ENCODE measurements at regions not wholly inside any gene's neighbourhood (a gene's known extent, or its start where the extent isn't known, plus 50 kb on each side); places are given as distances from the start of the nearest gene placed in this dataset.

GRCh38 chr17:27990979-27991378, 51.5 kb upstream of the NLK start:
- H3K27ac ChIP-seq = no peak overlapping the region
- no peaks in the 10 kb centered on the region for H3K9me3 ChIP-seq (ENCODE audit: low read depth)
- peaks cover 5% of the 10 kb centered on the region for H3K4me1 ChIP-seq (ENCODE audit: low read depth)
- DNase-seq (ENCODE audit: low read depth in 1 of 2, low spot score in 1 of 2) = no peak
- H3K36me3 ChIP-seq = no peaks in the 10 kb centered on the region
- no peaks in the 10 kb centered on the region for H3K27me3 ChIP-seq
- TF ChIP-seq, protein P1, sequence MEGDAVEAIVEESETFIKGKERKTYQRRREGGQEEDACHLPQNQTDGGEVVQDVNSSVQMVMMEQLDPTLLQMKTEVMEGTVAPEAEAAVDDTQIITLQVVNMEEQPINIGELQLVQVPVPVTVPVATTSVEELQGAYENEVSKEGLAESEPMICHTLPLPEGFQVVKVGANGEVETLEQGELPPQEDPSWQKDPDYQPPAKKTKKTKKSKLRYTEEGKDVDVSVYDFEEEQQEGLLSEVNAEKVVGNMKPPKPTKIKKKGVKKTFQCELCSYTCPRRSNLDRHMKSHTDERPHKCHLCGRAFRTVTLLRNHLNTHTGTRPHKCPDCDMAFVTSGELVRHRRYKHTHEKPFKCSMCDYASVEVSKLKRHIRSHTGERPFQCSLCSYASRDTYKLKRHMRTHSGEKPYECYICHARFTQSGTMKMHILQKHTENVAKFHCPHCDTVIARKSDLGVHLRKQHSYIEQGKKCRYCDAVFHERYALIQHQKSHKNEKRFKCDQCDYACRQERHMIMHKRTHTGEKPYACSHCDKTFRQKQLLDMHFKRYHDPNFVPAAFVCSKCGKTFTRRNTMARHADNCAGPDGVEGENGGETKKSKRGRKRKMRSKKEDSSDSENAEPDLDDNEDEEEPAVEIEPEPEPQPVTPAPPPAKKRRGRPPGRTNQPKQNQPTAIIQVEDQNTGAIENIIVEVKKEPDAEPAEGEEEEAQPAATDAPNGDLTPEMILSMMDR (IDR thresholded peaks at IDR 0.05; ENCODE audit: low read depth, low read length) = no peak
- H3K4me3 ChIP-seq = no peak overlapping the region

DNA sequence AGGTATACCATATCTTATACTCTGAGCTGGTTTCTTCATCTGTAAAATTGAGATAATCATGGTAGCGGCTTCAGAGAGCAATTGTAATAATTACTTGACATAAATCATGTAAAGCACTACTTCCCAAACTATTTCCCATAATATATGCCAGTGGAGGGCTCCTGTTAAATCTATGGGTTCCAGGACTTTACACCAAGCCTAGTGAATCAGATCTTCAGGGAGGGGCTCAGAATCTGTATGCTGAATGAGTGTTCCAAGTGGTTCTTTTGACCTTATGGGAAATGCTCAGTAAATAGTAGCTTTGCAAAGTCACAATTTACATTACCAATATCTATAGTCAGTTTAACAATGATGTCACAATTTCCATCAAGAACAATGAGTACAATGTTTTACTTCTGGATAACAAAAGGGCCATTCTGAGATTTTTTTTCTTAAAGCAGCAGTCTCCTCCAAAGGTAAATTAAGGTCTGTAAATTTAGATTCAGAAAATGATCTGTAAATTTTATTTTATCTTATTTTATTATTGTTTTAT, 50.9 kb upstream of the NLK start:
- no peaks in the 10 kb centered on the region for H3K27me3 ChIP-seq
- TF ChIP-seq, protein P1 (IDR thresholded peaks at IDR 0.05; ENCODE audit: low read depth, low read length) = no peak
- H3K36me3 ChIP-seq = no peaks in the 10 kb centered on the region
- DNase-seq (ENCODE audit: low read depth in 1 of 2, low spot score in 1 of 2) = no peak
- H3K9me3 ChIP-seq (ENCODE audit: low read depth) = no peaks in the 10 kb centered on the region
- H3K4me1 ChIP-seq (ENCODE audit: low read depth) = peaks cover 10% of the 10 kb centered on the region
- H3K27ac ChIP-seq = no peak overlapping the region
- H3K4me3 ChIP-seq = no peak overlapping the region
